Globus pallidus (tissue), 1 donor: ENCODE measurements at regions not wholly inside any gene's neighbourhood (a gene's known extent, or its start where the extent isn't known, plus 50 kb on each side); places are given as distances from the start of the nearest gene placed in this dataset.
"Not testable (repeated sequence)": the region's sequence is repeated elsewhere in the genome, so short reads cannot be mapped to it uniquely, and the experiment has no call there.

Experiments
- DNase-seq: peaks from one replicate; pipeline ENCODE4 v3.0.0-alpha.2; 2015; ENCODE audit warnings: low spot score

DNA sequence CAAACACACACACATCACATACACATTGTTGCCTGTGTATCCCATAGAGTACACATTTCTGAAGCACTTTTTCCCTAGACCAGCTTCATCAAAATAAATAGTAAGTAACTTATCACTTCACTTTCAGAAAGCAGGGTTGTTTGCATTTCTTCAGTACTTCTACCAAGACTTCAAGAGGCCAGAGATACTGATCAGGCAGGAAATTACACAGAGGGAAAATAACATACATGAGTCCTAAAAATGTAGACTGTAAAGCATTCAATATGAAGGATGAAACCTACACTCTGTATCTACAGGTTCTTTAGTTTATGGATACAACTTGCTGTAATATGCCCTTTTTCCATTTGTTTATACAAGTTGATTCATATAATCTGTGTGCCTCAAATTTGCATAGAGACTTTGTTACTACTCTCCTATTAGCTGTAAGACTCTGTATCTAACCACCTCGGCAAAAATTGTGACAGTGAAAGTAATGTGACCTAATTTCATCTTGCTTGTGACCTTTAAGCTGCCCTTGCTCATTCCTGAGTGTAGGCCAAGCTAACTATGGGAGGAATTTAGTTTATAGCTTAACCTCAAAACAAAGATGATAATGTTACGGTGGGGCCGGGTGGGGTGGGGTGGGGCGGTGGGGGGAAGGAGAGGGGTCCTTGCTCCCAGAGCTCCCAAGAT lies 228.9 kb upstream of the SPOPL start:
- DNase-seq: no peak

DNA sequence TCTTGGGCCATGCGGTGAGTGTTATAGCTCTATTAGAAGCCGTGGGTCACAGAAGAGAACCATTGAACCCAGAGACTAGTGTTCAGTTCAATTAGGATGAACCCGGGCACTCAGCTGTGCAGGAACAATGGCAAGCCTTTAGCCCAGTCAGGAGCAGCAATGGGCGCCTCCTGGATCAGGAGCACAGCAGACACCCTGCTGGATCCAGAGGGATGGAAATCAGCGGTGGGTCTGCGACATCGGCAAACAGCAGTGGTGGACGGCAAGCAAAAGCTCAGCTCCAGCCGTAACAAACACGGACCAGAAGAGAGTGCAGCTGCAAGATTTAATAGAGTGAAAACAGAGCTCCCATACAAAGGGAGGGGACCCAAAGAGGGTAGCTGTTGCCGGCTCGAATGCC lies 228.3 kb upstream of the SPOPL start:
- not testable (repeated sequence) for DNase-seq

DNA sequence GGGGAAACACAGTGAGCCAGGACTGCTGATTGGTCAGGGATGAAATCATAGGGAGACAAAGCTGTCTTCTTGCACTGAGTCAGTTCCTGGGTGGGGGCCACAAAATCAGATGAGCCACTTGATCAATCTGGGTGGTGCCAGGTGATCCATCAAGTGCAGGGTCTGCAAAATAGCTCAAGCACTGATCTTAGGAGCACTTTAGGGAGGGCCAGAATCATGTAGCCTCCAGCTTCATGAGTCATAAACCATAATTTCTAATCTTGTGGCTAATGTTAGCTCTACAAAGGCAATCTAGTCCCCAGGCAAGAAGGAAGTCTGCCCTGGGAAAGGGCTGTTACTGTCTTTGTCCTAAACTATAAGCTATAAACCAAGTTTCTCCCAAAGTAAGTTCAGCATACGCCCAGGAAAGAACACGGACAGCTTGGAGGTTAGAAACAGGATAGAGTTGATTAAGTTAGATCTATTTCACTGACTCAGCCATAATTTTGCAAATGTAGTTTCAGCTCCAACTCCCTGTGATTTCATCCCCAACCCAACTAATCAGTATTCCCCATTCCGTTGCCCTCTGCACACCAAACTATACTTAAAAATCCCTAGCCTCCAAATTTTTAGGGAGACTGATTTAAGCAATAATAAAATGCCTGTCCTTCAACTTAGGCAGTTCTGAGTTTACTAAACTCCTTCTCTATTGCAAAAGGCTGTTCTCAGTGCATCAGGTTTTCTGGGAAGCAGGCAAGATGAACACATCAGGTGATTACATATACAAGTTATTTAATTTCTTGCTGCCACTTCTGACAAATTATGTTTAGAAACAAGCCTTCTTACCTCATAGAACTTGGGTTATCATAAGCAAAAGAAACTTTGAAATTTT lies 226.9 kb upstream of the SPOPL start:
- no peak for DNase-seq

DNA sequence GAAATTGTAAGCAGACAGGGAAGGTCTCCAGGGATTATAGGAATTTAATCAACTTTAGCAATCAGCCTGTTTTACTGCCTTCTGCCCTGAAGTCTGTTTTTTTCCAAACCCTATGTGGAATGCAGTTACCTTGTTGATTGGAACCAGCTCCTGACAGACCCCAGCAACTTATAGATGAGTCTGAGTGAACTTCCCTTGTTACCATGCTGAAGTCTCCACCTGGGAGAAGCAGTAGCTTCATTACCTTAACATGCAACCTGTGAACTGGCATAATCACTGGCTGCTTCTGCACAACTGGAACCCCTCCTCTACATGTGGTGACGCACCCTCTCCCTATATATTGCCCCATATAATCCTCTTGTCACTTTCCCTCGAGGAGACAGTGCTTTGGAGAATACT lies 226.3 kb upstream of the SPOPL start:
- DNase-seq: no peak

GRCh38 chr2:138275881-138276280 lies 225.7 kb upstream of the SPOPL start:
- no peak for DNase-seq

GRCh38 chr2:138276339-138276738 lies 225.2 kb upstream of the SPOPL start:
- no peak for DNase-seq

GRCh38 chr2:138277062-138277461 lies 224.5 kb upstream of the SPOPL start:
- no peak for DNase-seq

- DNase-seq: no peak
Observed at GRCh38 chr2:138279871-138280270, 221.7 kb upstream of the SPOPL start.

DNA sequence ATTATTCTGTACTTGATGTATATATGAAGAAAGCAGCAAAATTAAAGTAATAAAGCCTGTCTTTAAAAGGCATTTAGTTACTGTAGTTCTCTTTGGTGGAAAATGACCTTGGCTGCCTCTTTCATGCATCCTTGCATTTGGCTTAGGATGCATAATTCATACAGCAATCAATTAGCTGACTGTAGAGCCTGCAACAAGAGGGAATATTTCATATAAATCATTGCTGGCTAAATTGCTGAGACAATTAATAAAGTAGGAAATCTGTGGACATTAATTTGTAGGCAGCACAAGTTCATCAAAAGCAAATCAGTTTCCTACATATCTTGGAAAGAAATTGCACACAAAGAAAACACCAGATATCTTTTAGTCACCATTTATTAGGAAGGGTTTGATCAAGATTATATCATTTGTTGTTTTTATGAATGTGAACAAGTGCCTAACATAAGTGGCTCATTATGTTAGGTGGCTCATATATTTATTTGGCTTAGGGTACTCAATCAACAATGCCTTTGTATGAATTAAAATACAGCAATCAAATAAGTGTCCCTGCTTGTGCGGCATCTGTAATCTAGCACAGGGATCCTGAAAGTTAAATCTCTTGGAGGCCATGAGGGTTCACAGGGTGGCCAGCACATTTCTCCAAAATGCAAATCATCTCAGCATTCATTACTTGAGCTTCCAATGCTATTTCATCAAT lies 220.4 kb upstream of the SPOPL start:
- DNase-seq: no peak

DNA sequence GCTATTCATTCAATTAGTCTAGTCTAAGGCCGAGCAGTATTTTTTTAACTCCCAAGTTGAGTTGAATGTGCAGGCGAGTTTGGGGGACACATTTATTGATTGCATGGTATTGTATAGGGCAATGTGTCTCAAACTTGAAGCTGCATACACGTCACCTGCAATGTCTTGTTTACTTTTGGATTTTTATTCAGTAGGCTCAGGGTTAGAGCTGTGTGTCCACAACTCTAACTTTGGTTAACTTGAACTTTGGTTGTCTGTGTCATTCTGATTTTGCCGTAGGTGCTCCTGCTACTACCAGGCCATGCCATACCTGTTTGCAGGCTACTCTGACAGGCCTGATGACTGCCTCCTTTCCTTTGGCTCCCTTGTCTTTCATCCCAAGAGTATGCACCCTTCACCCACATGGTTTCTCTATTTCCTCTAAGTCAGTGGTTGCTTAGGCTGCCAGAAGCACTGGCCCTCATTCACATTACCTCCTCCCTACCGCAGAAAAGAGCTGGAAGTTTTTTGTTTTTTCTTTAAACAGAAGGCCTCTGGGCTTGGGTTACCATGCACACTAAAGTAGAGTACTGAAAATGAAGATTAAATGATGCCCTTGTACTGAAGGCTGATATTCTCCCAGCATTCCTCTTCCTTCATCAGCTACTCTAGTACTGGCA lies 219.4 kb upstream of the SPOPL start:
- DNase-seq: no peak

GRCh38 chr2:138291805-138292204 lies 209.8 kb upstream of the SPOPL start:
- no peak for DNase-seq

DNA sequence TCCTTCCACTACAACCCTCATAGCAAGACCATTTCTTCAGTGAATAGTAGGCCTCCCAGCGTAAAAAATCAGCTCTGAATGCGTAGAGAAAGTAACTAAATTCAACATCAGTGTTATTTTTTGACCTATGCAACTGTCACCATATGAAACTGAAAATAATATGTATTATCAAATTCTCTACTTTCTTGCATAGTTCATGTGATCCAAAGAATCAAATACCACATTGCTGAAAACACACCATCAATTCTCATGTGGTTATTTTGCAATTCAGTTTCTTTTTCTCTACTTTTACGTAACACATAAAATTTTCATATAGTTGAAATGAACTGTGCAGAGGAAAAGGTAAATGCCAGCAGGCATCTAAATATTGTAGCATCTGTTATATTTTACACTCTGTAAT lies 208.5 kb upstream of the SPOPL start:
- no peak for DNase-seq

DNA sequence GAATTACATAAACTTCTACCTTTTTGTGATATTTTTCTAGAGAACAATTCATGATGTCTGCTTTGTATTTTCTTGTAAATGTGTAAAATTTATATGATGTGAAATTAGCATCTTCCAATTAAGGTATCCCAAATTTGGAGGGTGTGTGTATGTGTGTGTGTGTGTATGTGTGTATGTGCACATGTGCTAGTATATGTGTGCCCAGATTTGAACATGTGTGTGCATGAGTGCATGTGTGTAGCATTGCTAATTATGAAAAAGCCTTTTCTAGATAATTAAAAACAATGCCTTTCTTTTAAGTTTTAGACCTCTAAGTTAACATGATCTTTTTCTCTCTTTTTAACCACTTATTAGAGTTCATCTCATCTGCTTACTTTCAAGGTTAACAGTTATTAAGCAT lies 208.0 kb upstream of the SPOPL start:
- DNase-seq: no peak

DNA sequence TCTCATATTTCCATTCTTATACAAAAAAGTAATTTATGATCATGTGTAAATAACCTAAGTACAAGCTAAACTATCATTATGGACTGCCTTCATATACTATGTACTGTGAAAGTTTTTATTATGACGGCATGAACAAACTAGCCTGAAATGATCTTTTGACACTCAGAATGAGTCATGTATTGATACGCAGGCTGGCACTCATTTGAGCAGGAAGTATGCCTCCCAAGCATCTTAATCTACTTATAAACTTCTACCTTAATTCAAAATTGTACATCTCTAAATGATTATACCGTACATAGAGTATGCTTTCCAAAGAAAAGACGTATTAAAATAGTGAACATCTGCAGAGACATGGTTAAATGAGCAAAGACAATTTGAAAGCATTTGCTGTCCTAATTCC lies 207.1 kb upstream of the SPOPL start:
- DNase-seq: no peak

DNA sequence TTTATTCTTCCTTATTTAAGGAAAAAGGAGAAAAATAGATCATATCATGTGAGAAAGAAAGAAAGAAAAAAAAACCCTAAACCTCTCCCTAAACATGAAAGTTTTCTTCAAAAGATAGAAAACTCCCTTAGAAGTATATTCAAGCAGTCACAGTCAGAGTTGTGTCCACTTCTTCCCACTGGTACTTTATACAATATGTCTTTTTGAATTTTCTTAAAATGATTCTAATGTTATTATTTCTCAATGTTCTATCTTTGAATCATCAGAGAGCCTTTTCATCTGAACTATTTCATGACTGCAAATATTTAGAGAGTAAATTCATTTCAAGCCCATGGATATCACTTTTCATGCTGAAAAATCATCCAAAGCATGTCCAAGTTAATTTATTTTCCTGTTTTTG lies 205.2 kb upstream of the SPOPL start:
- no peak for DNase-seq

DNA sequence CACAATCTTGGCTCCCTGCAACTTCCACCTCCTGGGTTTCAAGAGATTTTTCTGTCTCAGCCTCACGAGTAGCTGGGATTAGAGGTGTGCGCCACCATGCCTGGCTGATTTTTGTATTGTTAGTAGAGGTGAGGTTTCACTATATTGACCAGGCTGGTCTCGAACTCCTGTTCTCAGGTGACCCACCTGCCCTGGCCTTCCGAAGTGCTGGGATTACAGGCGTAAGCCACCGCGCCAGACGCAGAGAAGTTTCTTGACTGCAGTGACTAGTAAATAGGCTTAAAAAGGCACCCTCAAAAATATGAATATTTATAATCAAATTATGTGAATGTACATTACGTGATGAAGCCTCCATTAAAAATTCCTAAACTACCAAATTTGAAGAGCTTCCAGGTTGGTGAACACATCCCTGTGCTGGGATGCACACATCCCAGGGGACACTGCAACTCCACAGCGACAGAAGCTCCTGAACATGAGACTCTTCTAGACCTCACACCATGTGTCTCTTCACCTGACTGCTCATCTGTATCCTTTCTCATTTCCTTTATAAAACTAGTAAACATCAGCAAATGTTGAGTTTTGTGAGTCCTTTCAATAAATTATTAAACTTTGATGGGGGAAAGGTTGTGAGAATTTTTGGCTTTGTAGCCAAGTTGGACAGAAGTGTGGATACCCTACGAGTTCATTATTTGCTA lies 203.3 kb upstream of the SPOPL start:
- DNase-seq: no peak

- DNase-seq: no peak
Observed at GRCh38 chr2:138298900-138299299, 202.7 kb upstream of the SPOPL start.

- DNase-seq: no peak
Observed at GRCh38 chr2:138306626-138307025, 194.9 kb upstream of the SPOPL start.

- DNase-seq: no peak
Observed at GRCh38 chr2:138307099-138307498, 194.5 kb upstream of the SPOPL start.

DNA sequence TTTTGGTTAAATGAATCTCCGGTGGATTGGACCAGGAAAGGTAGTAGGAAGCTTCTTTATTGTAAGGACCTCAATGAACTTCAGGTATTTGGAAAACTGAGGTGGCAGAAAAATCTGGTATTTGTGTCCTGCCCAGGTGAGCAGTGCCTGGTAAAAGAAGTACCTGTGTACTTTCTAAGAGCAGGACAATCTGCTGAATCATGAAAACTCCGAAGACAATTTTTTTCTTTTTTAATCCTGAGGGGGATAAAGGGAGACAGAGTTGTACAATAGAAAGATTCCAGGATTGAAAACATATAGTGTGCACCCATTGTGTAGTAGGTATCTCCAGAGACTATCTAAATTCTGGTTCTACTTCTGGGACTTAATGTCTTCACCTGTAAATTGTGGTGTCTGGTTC lies 191.8 kb upstream of the SPOPL start:
- DNase-seq: no peak

DNA sequence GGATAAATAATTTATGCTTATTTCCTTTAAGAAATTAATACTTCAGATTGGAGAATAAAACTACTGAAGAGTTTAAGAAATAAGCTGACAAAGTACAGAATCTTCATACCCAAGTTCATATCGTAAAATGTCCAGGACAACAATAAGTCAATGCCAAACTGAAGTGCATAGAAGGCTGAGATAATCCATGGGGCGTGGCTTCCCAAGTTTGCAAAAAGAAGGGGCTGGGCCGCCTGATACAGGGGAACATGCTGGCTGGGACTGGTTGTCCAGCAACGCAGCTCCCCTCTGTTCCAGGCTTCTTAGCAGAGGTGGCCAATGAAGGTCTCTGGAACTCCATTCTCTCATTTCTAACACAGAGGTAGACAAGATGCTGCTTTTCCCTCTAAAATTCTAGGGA lies 189.5 kb upstream of the SPOPL start:
- DNase-seq: no peak

DNA sequence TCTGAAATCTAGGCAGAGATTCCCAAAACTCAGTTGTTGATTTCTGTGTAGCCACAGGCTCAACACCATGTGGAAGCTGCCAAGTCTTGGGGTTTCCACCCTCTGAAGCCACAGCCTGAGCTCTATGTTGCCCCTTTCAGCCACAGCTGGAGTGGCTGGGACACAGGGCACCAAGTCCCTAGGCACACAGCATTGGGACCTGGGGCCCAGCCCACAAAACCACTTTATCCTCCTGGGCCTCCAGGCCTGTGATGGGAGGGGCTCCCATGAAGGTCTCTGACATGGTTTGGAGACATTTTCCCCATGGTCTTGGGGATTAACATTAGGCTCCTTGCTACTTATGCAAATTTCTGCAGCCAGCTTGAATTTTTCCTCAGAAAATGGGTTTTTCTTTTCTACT lies 186.0 kb upstream of the SPOPL start:
- DNase-seq: not testable (repeated sequence)
